Left forelimb (tissue), 1 donor: ENCODE measurements at regions not wholly inside any gene's neighbourhood (a gene's known extent, or its start where the extent isn't known, plus 50 kb on each side); places are given as distances from the start of the nearest gene placed in this dataset.
A peak's percentile ranks its signal among the peaks of the same experiment; 100 is the strongest.

Source experiments
- DNase-seq: peaks from one replicate; pipeline ENCODE4 v3.0.0-alpha.2; 2018; ENCODE audit warnings: low spot score

GRCh38 chr10:129005080-129005479, 462.0 kb upstream of the MGMT start:
- no peak for DNase-seq

- DNase-seq = no peak
Measured at GRCh38 chr10:129005804-129006203, 461.2 kb upstream of the MGMT start.

GRCh38 chr10:129018511-129018910, 448.5 kb upstream of the MGMT start:
- no peak for DNase-seq

GRCh38 chr10:129020651-129021330, 446.2 kb upstream of the MGMT start:
- DNase-seq = no peak

GRCh38 chr10:129021594-129022304, 445.3 kb upstream of the MGMT start:
- no peak for DNase-seq

GRCh38 chr10:129023082-129023481, 444.0 kb upstream of the MGMT start:
- DNase-seq = no peak

GRCh38 chr10:129024046-129024445, 443.0 kb upstream of the MGMT start:
- no peak for DNase-seq

GRCh38 chr10:129025787-129026186, 441.3 kb upstream of the MGMT start:
- DNase-seq = no peak

- no peak for DNase-seq
Measured at GRCh38 chr10:129027906-129028305, 439.1 kb upstream of the MGMT start.

GRCh38 chr10:129028451-129028850, 438.6 kb upstream of the MGMT start:
- no peak for DNase-seq

GRCh38 chr10:129029051-129029450, 438.0 kb upstream of the MGMT start:
- DNase-seq = no peak

GRCh38 chr10:129029851-129030602, 437.0 kb upstream of the MGMT start:
- DNase-seq = no peak

- no peak for DNase-seq
Measured at GRCh38 chr10:129030603-129030895, 436.5 kb upstream of the MGMT start.

- DNase-seq = peak; percentile 92
Measured at GRCh38 chr10:129030996-129031843, 435.8 kb upstream of the MGMT start.

- no peak for DNase-seq
Measured at GRCh38 chr10:129031844-129032150, 435.2 kb upstream of the MGMT start.

- DNase-seq = no peak
Measured at GRCh38 chr10:129032372-129033313, 434.4 kb upstream of the MGMT start.

- DNase-seq = no peak
Measured at GRCh38 chr10:129033340-129033739, 433.7 kb upstream of the MGMT start.

GRCh38 chr10:129033790-129034272, 433.2 kb upstream of the MGMT start:
- DNase-seq = no peak

- DNase-seq = no peak
Measured at GRCh38 chr10:129035052-129035827, 431.8 kb upstream of the MGMT start.

- no peak for DNase-seq
Measured at GRCh38 chr10:129038522-129038921, 428.5 kb upstream of the MGMT start.
